ENCODE measurements at regions not wholly inside any gene's neighbourhood (a gene's known extent, or its start where the extent isn't known, plus 50 kb on each side); places are given as distances from the start of the nearest gene placed in this dataset.
"Not testable (repeated sequence)": the region's sequence is repeated elsewhere in the genome, so short reads cannot be mapped to it uniquely, and the experiment has no call there.

GRCh38 chr3:176867681-176868663, 329.3 kb downstream of the TBL1XR1 start:
- H3K36me3 ChIP-seq: no peaks in the 10 kb centered on the region
- peaks cover 18% of the 10 kb centered on the region for H3K4me1 ChIP-seq
- H3K9me3 ChIP-seq (replicated peaks): no peaks in the 10 kb centered on the region; the same call in 1 of the 2 replicates
- H3K27ac ChIP-seq: peak overlapping the region; percentile 64
- H3K27me3 ChIP-seq: no peaks in the 10 kb centered on the region
- DNase-seq: peak; percentile 74 to 86
- no peak overlapping the region for H3K4me3 ChIP-seq

GRCh38 chr3:176861137-176861536, 336.1 kb downstream of the TBL1XR1 start:
- no peaks in the 10 kb centered on the region for H3K9me3 ChIP-seq (replicated peaks)
- no peaks in the 10 kb centered on the region for H3K27me3 ChIP-seq
- no peak for DNase-seq
- no peaks in the 10 kb centered on the region for H3K4me1 ChIP-seq
- H3K36me3 ChIP-seq: no peaks in the 10 kb centered on the region
- H3K4me3 ChIP-seq: no peak overlapping the region
- no peak overlapping the region for H3K27ac ChIP-seq

- H3K27me3 ChIP-seq: no peaks in the 10 kb centered on the region
These were observed 340.6 kb downstream of the TBL1XR1 start for GRCh38 chr3:176856721-176857120.

GRCh38 chr3:176855901-176856486, 341.3 kb downstream of the TBL1XR1 start:
- Histone ChIP-seq H3K9me3 (replicated peaks) (no peaks in the 10 kb centered on the region), H3K27me3 (no peaks in the 10 kb centered on the region), H3K4me3 (no peak overlapping the region), H3K27ac (no peak overlapping the region), H3K36me3 (no peaks in the 10 kb centered on the region), H3K4me1 (no peaks in the 10 kb centered on the region)
- no peak for DNase-seq

More at GRCh38 chr3:176856721-176857120, 340.6 kb downstream of the TBL1XR1 start:
- DNase-seq: no peak
- Histone ChIP-seq H3K27ac (no peak overlapping the region), H3K4me1 (no peaks in the 10 kb centered on the region), H3K36me3 (no peaks in the 10 kb centered on the region), H3K4me3 (no peak overlapping the region), H3K9me3 (replicated peaks) (no peaks in the 10 kb centered on the region)

GRCh38 chr3:176855213-176855612, 342.1 kb downstream of the TBL1XR1 start:
- H3K9me3 ChIP-seq (replicated peaks): no peaks in the 10 kb centered on the region
- no peaks in the 10 kb centered on the region for H3K36me3 ChIP-seq
- no peaks in the 10 kb centered on the region for H3K4me1 ChIP-seq
- no peak overlapping the region for H3K27ac ChIP-seq
- no peaks in the 10 kb centered on the region for H3K27me3 ChIP-seq
- DNase-seq: no peak
- H3K4me3 ChIP-seq: no peak overlapping the region

- no peaks in the 10 kb centered on the region for H3K4me1 ChIP-seq
- DNase-seq: no peak
- H3K9me3 ChIP-seq (replicated peaks): no peaks in the 10 kb centered on the region
- no peaks in the 10 kb centered on the region for H3K27me3 ChIP-seq
- H3K4me3 ChIP-seq: no peak overlapping the region
- no peaks in the 10 kb centered on the region for H3K36me3 ChIP-seq
- no peak overlapping the region for H3K27ac ChIP-seq
These were observed 346.8 kb downstream of the TBL1XR1 start for GRCh38 chr3:176850498-176850897.

GRCh38 chr3:176848431-176849214, 348.7 kb downstream of the TBL1XR1 start:
- Histone ChIP-seq H3K27me3 (no peaks in the 10 kb centered on the region), H3K36me3 (no peaks in the 10 kb centered on the region), H3K9me3 (replicated peaks) (no peaks in the 10 kb centered on the region), H3K4me1 (no peaks in the 10 kb centered on the region), H3K4me3 (no peak overlapping the region), H3K27ac (no peak overlapping the region)
- DNase-seq: no peak

- Histone ChIP-seq H3K9me3 (replicated peaks) (no peaks in the 10 kb centered on the region), H3K36me3 (no peaks in the 10 kb centered on the region), H3K4me3 (no peak overlapping the region), H3K27me3 (no peaks in the 10 kb centered on the region), H3K4me1 (peaks cover 26% of the 10 kb centered on the region), H3K27ac (no peak overlapping the region)
- no peak for DNase-seq
These were observed 354.4 kb downstream of the TBL1XR1 start for GRCh38 chr3:176842914-176843313.

GRCh38 chr3:176840641-176841286, 356.5 kb downstream of the TBL1XR1 start:
- DNase-seq: peak; percentile 93 to 96
- no peaks in the 10 kb centered on the region for H3K27me3 ChIP-seq
- no peaks in the 10 kb centered on the region for H3K36me3 ChIP-seq
- peak overlapping the region; percentile 15 for H3K4me3 ChIP-seq
- H3K27ac ChIP-seq: peak overlapping the region; percentile 92
- H3K9me3 ChIP-seq (replicated peaks): no peaks in the 10 kb centered on the region
- peaks cover 26% of the 10 kb centered on the region for H3K4me1 ChIP-seq

- peak in 1 of 2 experiments; percentile 71 for DNase-seq
- Histone ChIP-seq H3K27ac (peak overlapping the region; percentile 92), H3K4me3 (peak overlapping the region; percentile 15), H3K9me3 (replicated peaks) (no peaks in the 10 kb centered on the region), H3K27me3 (no peaks in the 10 kb centered on the region), H3K36me3 (no peaks in the 10 kb centered on the region), H3K4me1 (peaks cover 26% of the 10 kb centered on the region)
These were observed 357.4 kb downstream of the TBL1XR1 start for GRCh38 chr3:176839901-176840300.

GRCh38 chr3:176839466-176839865, 357.8 kb downstream of the TBL1XR1 start:
- peaks cover 26% of the 10 kb centered on the region for H3K4me1 ChIP-seq
- DNase-seq: peak in 1 of 2 experiments; percentile 32
- H3K27ac ChIP-seq: peak overlapping the region; percentile 92
- H3K27me3 ChIP-seq: no peaks in the 10 kb centered on the region
- no peaks in the 10 kb centered on the region for H3K36me3 ChIP-seq
- H3K9me3 ChIP-seq (replicated peaks): no peaks in the 10 kb centered on the region
- no peak overlapping the region; the same call in 1 of the 2 replicates for H3K4me3 ChIP-seq

- peak overlapping the region; percentile 37; the same call in 1 of the 2 replicates for H3K27ac ChIP-seq
- H3K4me1 ChIP-seq: not testable (repeated sequence)
- DNase-seq: peak in 1 of 2 experiments; percentile 12
These were observed 370.0 kb downstream of the TBL1XR1 start for GRCh38 chr3:176827244-176827643.

GRCh38 chr3:176824811-176825210, 372.5 kb downstream of the TBL1XR1 start:
- Histone ChIP-seq H3K27ac (no peak overlapping the region), H3K9me3 (replicated peaks) (no peaks in the 10 kb centered on the region), H3K4me1 (no peaks in the 10 kb centered on the region), H3K4me3 (no peak overlapping the region), H3K36me3 (no peaks in the 10 kb centered on the region), H3K27me3 (no peaks in the 10 kb centered on the region)
- no peak for DNase-seq

More at GRCh38 chr3:176827244-176827643, 370.0 kb downstream of the TBL1XR1 start:
- not testable (repeated sequence) for H3K36me3 ChIP-seq; H3K9me3 ChIP-seq (replicated peaks); H3K27me3 ChIP-seq
- peak overlapping the region; percentile 54 for H3K4me3 ChIP-seq

GRCh38 chr3:176820764-176821163, 376.5 kb downstream of the TBL1XR1 start:
- no peaks in the 10 kb centered on the region for H3K36me3 ChIP-seq
- no peak overlapping the region for H3K27ac ChIP-seq
- DNase-seq: no peak
- H3K4me3 ChIP-seq: no peak overlapping the region
- H3K4me1 ChIP-seq: no peaks in the 10 kb centered on the region
- no peaks in the 10 kb centered on the region for H3K27me3 ChIP-seq
- H3K9me3 ChIP-seq (replicated peaks): no peaks in the 10 kb centered on the region

All from SJCRH30 (cell line).